Tongue (tissue), 1 donor: ENCODE measurements at regions not wholly inside any gene's neighbourhood (a gene's known extent, or its start where the extent isn't known, plus 50 kb on each side); places are given as distances from the start of the nearest gene placed in this dataset. TPM values are rescaled to one million over a fixed set of nuclear protein-coding genes. Genes with fewer than 3 reads are reported as not detected.

Experiments
- small RNA-seq: library from RNA; depleted of rRNA; stranded (forward); fragments of <200 nt; gene quantifications from one replicate; pipeline ENCODE3, GENCODE V24; 2014; ENCODE audit warnings: low replicate concordance

Small RNA genes in the stretch of these regions (small RNA-seq; reads per million reads assigned to genes)
- gene AC104073.1 (not detected), gene SNORA15B-1 (not detected), gene SNORA22C (not detected)
